ENCODE measurements at regions not wholly inside any gene's neighbourhood (a gene's known extent, or its start where the extent isn't known, plus 50 kb on each side); places are given as distances from the start of the nearest gene placed in this dataset.

DNA sequence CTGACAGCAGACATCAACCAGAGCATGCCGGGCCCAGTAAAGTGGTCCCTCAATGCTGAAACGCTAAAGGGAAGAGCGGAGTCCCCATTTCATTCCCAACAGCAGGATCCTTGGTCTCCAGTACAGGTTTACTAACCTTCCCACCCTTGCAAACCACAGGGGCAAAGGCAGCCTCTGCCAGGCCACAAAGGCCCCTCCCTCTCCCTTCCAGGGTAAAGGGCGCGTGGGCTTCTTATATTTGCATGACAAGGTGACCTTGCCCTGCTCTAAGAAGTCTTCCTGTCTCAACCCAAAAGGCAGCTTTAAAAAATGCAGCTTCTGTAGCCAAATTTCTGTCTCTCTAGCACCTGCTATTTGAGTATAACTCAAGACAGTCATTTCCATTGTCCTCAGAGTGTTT, 131.5 kb upstream of the PTCH1 start:
- no peak for DNase-seq
- H3K4me3 ChIP-seq = no peak overlapping the region
- no peaks in the 10 kb centered on the region for H3K27me3 ChIP-seq
- no peaks in the 10 kb centered on the region for H3K9me3 ChIP-seq
- no peak for TF ChIP-seq POLR2A (IDR thresholded peaks at IDR 0.05)
- no peaks in the 10 kb centered on the region for H3K4me1 ChIP-seq
- no peaks in the 10 kb centered on the region for H3K36me3 ChIP-seq
- no peak overlapping the region for H3K27ac ChIP-seq

- Histone ChIP-seq H3K27me3 (no peaks in the 10 kb centered on the region), H3K36me3 (no peaks in the 10 kb centered on the region), H3K4me1 (no peaks in the 10 kb centered on the region), H3K4me3 (no peak overlapping the region), H3K9me3 (peaks cover 0 to 3% (median 0%) of the 10 kb centered on the region in 4 donors), H3K27ac (no peak overlapping the region)
- no peak for DNase-seq
- TF ChIP-seq POLR2A (IDR thresholded peaks at IDR 0.05) = no peak
- TF ChIP-seq, protein P1, sequence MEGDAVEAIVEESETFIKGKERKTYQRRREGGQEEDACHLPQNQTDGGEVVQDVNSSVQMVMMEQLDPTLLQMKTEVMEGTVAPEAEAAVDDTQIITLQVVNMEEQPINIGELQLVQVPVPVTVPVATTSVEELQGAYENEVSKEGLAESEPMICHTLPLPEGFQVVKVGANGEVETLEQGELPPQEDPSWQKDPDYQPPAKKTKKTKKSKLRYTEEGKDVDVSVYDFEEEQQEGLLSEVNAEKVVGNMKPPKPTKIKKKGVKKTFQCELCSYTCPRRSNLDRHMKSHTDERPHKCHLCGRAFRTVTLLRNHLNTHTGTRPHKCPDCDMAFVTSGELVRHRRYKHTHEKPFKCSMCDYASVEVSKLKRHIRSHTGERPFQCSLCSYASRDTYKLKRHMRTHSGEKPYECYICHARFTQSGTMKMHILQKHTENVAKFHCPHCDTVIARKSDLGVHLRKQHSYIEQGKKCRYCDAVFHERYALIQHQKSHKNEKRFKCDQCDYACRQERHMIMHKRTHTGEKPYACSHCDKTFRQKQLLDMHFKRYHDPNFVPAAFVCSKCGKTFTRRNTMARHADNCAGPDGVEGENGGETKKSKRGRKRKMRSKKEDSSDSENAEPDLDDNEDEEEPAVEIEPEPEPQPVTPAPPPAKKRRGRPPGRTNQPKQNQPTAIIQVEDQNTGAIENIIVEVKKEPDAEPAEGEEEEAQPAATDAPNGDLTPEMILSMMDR (IDR thresholded peaks at IDR 0.05) = no peak
Observed at GRCh38 chr9:95645992-95646391, 129.2 kb upstream of the PTCH1 start.

- H3K4me1 ChIP-seq = no peaks in the 10 kb centered on the region
- TF ChIP-seq POLR2A (IDR thresholded peaks at IDR 0.05) = no peak
- TF ChIP-seq, protein P1 (IDR thresholded peaks at IDR 0.05) = no peak
- H3K36me3 ChIP-seq = no peaks in the 10 kb centered on the region
- peaks cover 0 to 3% (median 0%) of the 10 kb centered on the region in 4 donors for H3K9me3 ChIP-seq
- no peak overlapping the region for H3K27ac ChIP-seq
- no peak overlapping the region for H3K4me3 ChIP-seq
- no peaks in the 10 kb centered on the region for H3K27me3 ChIP-seq
- DNase-seq = no peak
Observed at GRCh38 chr9:95645579-95645978, 128.8 kb upstream of the PTCH1 start.

GRCh38 chr9:95644377-95644776, 127.6 kb upstream of the PTCH1 start:
- TF ChIP-seq, protein P1 (IDR thresholded peaks at IDR 0.05) = no peak
- DNase-seq = no peak
- no peak overlapping the region for H3K4me3 ChIP-seq
- H3K27me3 ChIP-seq = no peaks in the 10 kb centered on the region
- no peaks in the 10 kb centered on the region for H3K4me1 ChIP-seq
- peaks cover 0 to 3% (median 0%) of the 10 kb centered on the region in 4 donors for H3K9me3 ChIP-seq
- H3K36me3 ChIP-seq = no peaks in the 10 kb centered on the region
- no peak overlapping the region for H3K27ac ChIP-seq

- Histone ChIP-seq H3K27me3 (no peaks in the 10 kb centered on the region), H3K36me3 (no peaks in the 10 kb centered on the region), H3K9me3 (peaks cover 0 to 3% (median 0%) of the 10 kb centered on the region in 4 donors), H3K4me1 (no peaks in the 10 kb centered on the region), H3K4me3 (no peak overlapping the region), H3K27ac (no peak overlapping the region)
- TF ChIP-seq POLR2A (IDR thresholded peaks at IDR 0.05) = no peak
- TF ChIP-seq, protein P1 (IDR thresholded peaks at IDR 0.05) = no peak
- DNase-seq = no peak
Observed at GRCh38 chr9:95643619-95644018, 126.8 kb upstream of the PTCH1 start.

DNA sequence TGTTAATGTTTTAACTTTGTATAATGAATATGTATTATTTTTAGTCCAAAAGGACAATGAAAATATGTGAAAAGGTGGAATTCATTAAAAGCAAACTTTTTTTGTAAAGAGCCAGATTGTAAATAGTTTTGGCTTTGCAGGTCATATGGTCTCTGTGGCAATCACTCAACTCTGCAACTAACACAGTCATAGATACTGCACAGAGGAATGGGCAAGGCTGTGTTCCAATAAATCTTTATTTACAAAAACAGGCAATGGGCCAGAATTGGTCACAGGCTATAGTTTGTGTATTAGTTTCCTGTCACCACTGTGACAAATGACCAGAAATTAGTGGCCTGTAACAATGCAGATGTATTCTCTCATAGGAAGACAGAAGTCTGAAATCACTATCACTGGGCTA, 125.4 kb upstream of the PTCH1 start:
- H3K4me3 ChIP-seq = no peak overlapping the region
- no peak for DNase-seq
- H3K36me3 ChIP-seq = no peaks in the 10 kb centered on the region
- no peaks in the 10 kb centered on the region for H3K4me1 ChIP-seq
- H3K9me3 ChIP-seq = peaks cover 0 to 3% (median 0%) of the 10 kb centered on the region in 4 donors
- no peak for TF ChIP-seq POLR2A (IDR thresholded peaks at IDR 0.05)
- TF ChIP-seq, protein P1 (IDR thresholded peaks at IDR 0.05) = no peak
- H3K27ac ChIP-seq = no peak overlapping the region
- no peaks in the 10 kb centered on the region for H3K27me3 ChIP-seq
